ENCODE measurements at regions not wholly inside any gene's neighbourhood (a gene's known extent, or its start where the extent isn't known, plus 50 kb on each side); places are given as distances from the start of the nearest gene placed in this dataset.

- Histone ChIP-seq H2AFZ (ENCODE audit: low read depth) (no peak overlapping the region), H3K27ac (no peak overlapping the region), H3K36me3 (ENCODE audit: insufficient read depth) (no peaks in the 10 kb centered on the region), H3K4me1 (ENCODE audit: low read depth, poor library complexity, severe bottlenecking) (no peaks in the 10 kb centered on the region), H3K4me2 (no peak overlapping the region), H3K79me2 (ENCODE audit: insufficient read depth, low read depth) (no peaks in the 10 kb centered on the region), H3K4me3 (IDR thresholded peaks at IDR 0.05; ENCODE audit: insufficient read depth, low read depth, low read length) (no peak overlapping the region), H4K20me1 (ENCODE audit: insufficient read depth) (no peaks in the 10 kb centered on the region), H3K27me3 (ENCODE audit: insufficient read depth, low read depth) (no peaks in the 10 kb centered on the region), H3K9ac (no peak overlapping the region)
- no peak for TF ChIP-seq CTCF (conservative IDR thresholded peaks at IDR 0.05; ENCODE audit: low read depth, low read length)
Measured at GRCh38 chr2:41129988-41130387, 678.1 kb upstream of the SLC8A1 start.

GRCh38 chr2:41137031-41137430 lies 685.1 kb upstream of the SLC8A1 start:
- H3K79me2 ChIP-seq (ENCODE audit: insufficient read depth, low read depth), result no peaks in the 10 kb centered on the region
- no peaks in the 10 kb centered on the region for H3K27me3 ChIP-seq (ENCODE audit: insufficient read depth, low read depth)
- peak overlapping the region; percentile 44 for H3K4me2 ChIP-seq
- no peaks in the 10 kb centered on the region for H4K20me1 ChIP-seq (ENCODE audit: insufficient read depth)
- no peak overlapping the region for H3K27ac ChIP-seq
- H3K36me3 ChIP-seq (ENCODE audit: insufficient read depth), result no peaks in the 10 kb centered on the region
- no peak overlapping the region for H3K9ac ChIP-seq
- peaks cover 10% of the 10 kb centered on the region for H3K4me1 ChIP-seq (ENCODE audit: low read depth, poor library complexity, severe bottlenecking)
- H3K4me3 ChIP-seq (IDR thresholded peaks at IDR 0.05; ENCODE audit: insufficient read depth, low read depth, low read length), result no peak overlapping the region
- peak overlapping the region; percentile 50 for H2AFZ ChIP-seq (ENCODE audit: low read depth)
- TF ChIP-seq CTCF (conservative IDR thresholded peaks at IDR 0.05; ENCODE audit: low read depth, low read length), result no peak

GRCh38 chr2:41141146-41141791 lies 689.4 kb upstream of the SLC8A1 start:
- Histone ChIP-seq H3K9ac (no peak overlapping the region), H3K79me2 (ENCODE audit: insufficient read depth, low read depth) (no peaks in the 10 kb centered on the region), H4K20me1 (ENCODE audit: insufficient read depth) (no peaks in the 10 kb centered on the region), H3K4me3 (IDR thresholded peaks at IDR 0.05; ENCODE audit: insufficient read depth, low read depth, low read length) (no peak overlapping the region), H3K4me1 (ENCODE audit: low read depth, poor library complexity, severe bottlenecking) (peaks cover 10% of the 10 kb centered on the region), H2AFZ (ENCODE audit: low read depth) (no peak overlapping the region), H3K4me2 (no peak overlapping the region), H3K36me3 (ENCODE audit: insufficient read depth) (no peaks in the 10 kb centered on the region), H3K27ac (no peak overlapping the region), H3K27me3 (ENCODE audit: insufficient read depth, low read depth) (no peaks in the 10 kb centered on the region)
- no peak for TF ChIP-seq CTCF (conservative IDR thresholded peaks at IDR 0.05; ENCODE audit: low read depth, low read length)

- no peaks in the 10 kb centered on the region for H3K27me3 ChIP-seq (ENCODE audit: insufficient read depth, low read depth)
- H3K79me2 ChIP-seq (ENCODE audit: insufficient read depth, low read depth), result no peaks in the 10 kb centered on the region
- peaks cover 2% of the 10 kb centered on the region for H3K4me1 ChIP-seq (ENCODE audit: low read depth, poor library complexity, severe bottlenecking)
- H3K9ac ChIP-seq, result no peak overlapping the region
- no peak overlapping the region for H2AFZ ChIP-seq (ENCODE audit: low read depth)
- no peak for TF ChIP-seq CTCF (conservative IDR thresholded peaks at IDR 0.05; ENCODE audit: low read depth, low read length)
- no peaks in the 10 kb centered on the region for H4K20me1 ChIP-seq (ENCODE audit: insufficient read depth)
- no peaks in the 10 kb centered on the region for H3K36me3 ChIP-seq (ENCODE audit: insufficient read depth)
- H3K27ac ChIP-seq, result no peak overlapping the region
- no peak overlapping the region for H3K4me2 ChIP-seq
- H3K4me3 ChIP-seq (IDR thresholded peaks at IDR 0.05; ENCODE audit: insufficient read depth, low read depth, low read length), result no peak overlapping the region
Measured at GRCh38 chr2:41142478-41142877, 690.6 kb upstream of the SLC8A1 start.
